B cell (primary cell): ENCODE measurements at regions not wholly inside any gene's neighbourhood (a gene's known extent, or its start where the extent isn't known, plus 50 kb on each side); places are given as distances from the start of the nearest gene placed in this dataset.

ENCODE experiments used
- ATAC-seq: fragments of 200-7000 bp; cut with Tn5 transposase; one replicate; pipeline ENCODE4 v1.10.0; 2021; ENCODE audit warnings: low read depth, mild to moderate bottlenecking, moderate number of reproducible peaks, moderate library complexity
- CTCF ChIA-PET: fragments of 350-600 bp; sonication (Branson Sonifier 250); formaldehyde crosslinking; loops from one replicate; lab custom pipeline; 2021; ENCODE audit warnings: antibody characterized with exemption, inconsistent platforms; lab: Charles Lee
- POLR2A ChIA-PET: fragments of 350-600 bp; sonication (Branson Sonifier 250); formaldehyde crosslinking; loops from one replicate; lab custom pipeline; 2021; ENCODE audit warnings: antibody characterized with exemption; lab: Charles Lee
- DNase-seq: peaks from one replicate; pipeline ENCODE4 v3.0.0; 2013
- H2AFZ ChIP-seq: 2 replicates; pipeline ENCODE4 v1.6.1; 2012; ENCODE audit warnings: mild to moderate bottlenecking, low read depth, low read length; ENCODE audit not compliant: insufficient read depth, poor library complexity, severe bottlenecking
- H3K27ac ChIP-seq, 2 donors: 1 replicate in 1 of 2; 2 replicates in 1 of 2; pipeline ENCODE4 v1.5.1; 2012 to 2013; ENCODE audit warnings: low read length in 2 of 2, mild to moderate bottlenecking in 2 of 2, moderate library complexity in 1 of 2
- H3K27me3 ChIP-seq, 4 experiments: fragments of 200-600 bp in 1 of 4; sonication (generic) in 1 of 4; replicated peaks in 1 of 4; 1 replicate in 2 of 4; 2 replicates in 2 of 4; pipeline versions ENCODE4 v1.6.1 to v1.7.0; 2013 to 2016; ENCODE audit warnings: low read length in 3 of 4, mild to moderate bottlenecking in 2 of 4, mixed read lengths in 1 of 4, moderate library complexity in 1 of 4; ENCODE audit not compliant: insufficient read depth in 4 of 4, control insufficient read depth in 3 of 4; ENCODE audit errors: control extremely low read depth in 1 of 4
- H3K36me3 ChIP-seq, 2 experiments: replicated peaks in 1 of 2; 1 replicate in 1 of 2; 2 replicates in 1 of 2; pipeline versions ENCODE4 v1.6.1 to v1.7.1; 2013; ENCODE audit warnings: low read length in 1 of 2; ENCODE audit not compliant: insufficient read depth in 2 of 2, control insufficient read depth in 1 of 2; ENCODE audit errors: control extremely low read depth in 1 of 2, extremely low read depth in 1 of 2
- H3K4me1 ChIP-seq, 2 donors: fragments of 200-600 bp in 1 of 2; sonication (generic) in 1 of 2; 1 replicate in 1 of 2; 2 replicates in 1 of 2; pipeline versions ENCODE4 v1.5.1 to v1.6.1; 2013 to 2017; ENCODE audit warnings: low read length in 2 of 2; ENCODE audit not compliant: control insufficient read depth in 2 of 2, insufficient read depth in 2 of 2
- H3K4me2 ChIP-seq: replicated peaks from 2 replicates; pipeline ENCODE3; 2012; ENCODE audit warnings: mild to moderate bottlenecking, low read depth, low read length; ENCODE audit not compliant: poor library complexity, severe bottlenecking
- H3K4me3 ChIP-seq, 5 experiments: fragments of 200-600 bp in 1 of 5; sonication (generic) in 1 of 5; 1 replicate in 3 of 5; 2 replicates in 2 of 5; pipeline versions ENCODE4 v1.5.1 to v1.7.0; 2011 to 2016; ENCODE audit warnings: low read length in 4 of 5, mild to moderate bottlenecking in 4 of 5, low read depth in 2 of 5, control low read depth in 1 of 5, moderate library complexity in 1 of 5; ENCODE audit not compliant: insufficient read depth in 1 of 5; ENCODE audit errors: control extremely low read depth in 1 of 5, extremely low read depth in 1 of 5
- H3K79me2 ChIP-seq: fragments of 200-600 bp; sonication (generic); one replicate; pipeline ENCODE4 v1.6.0; 2016; ENCODE audit warnings: low read length; ENCODE audit not compliant: control insufficient read depth, insufficient read depth
- H3K9ac ChIP-seq: fragments of 200-600 bp; sonication (generic); 2 replicates; pipeline ENCODE4 v1.6.1; 2017; ENCODE audit warnings: mild to moderate bottlenecking, low read length, moderate library complexity
- H3K9me3 ChIP-seq, 3 donors: one replicate each; pipeline versions ENCODE4 v1.6.1 to v1.7.1; 2013; ENCODE audit warnings: low read length in 2 of 3; ENCODE audit not compliant: control insufficient read depth in 2 of 3, insufficient read depth in 1 of 3; ENCODE audit errors: control extremely low read depth in 1 of 3
- H4K20me1 ChIP-seq: 2 replicates; pipeline ENCODE4 v1.6.0; 2012; ENCODE audit warnings: mild to moderate bottlenecking, low read length; ENCODE audit not compliant: insufficient read depth, control insufficient read depth, poor library complexity, severe bottlenecking
- H3K27ac Mint-ChIP-seq: one replicate; pipeline ENCODE4 v1.8.0; 2021; ENCODE audit warnings: mixed read lengths
- H3K27me3 Mint-ChIP-seq: one replicate; pipeline ENCODE4 v1.8.0; 2021; ENCODE audit warnings: mixed read lengths
- H3K4me1 Mint-ChIP-seq: one replicate; pipeline ENCODE4 v1.8.0; 2021; ENCODE audit warnings: mixed read lengths
- H3K4me3 Mint-ChIP-seq: one replicate; pipeline ENCODE4 v1.8.0; 2021; ENCODE audit warnings: mixed read lengths
- H3K9me3 Mint-ChIP-seq: one replicate; pipeline ENCODE4 v1.8.0; 2022; ENCODE audit warnings: mixed read lengths; ENCODE audit not compliant: insufficient read depth
- CTCF ChIP-seq: fragments of 200-600 bp; IDR thresholded peaks from one replicate; pipeline ENCODE4 v1.8.0; 2022; ENCODE audit warnings: antibody characterized with exemption, mild to moderate bottlenecking
- EZH2 ChIP-seq: IDR thresholded peaks from 2 replicates; pipeline ENCODE4 v1.6.1; 2012; ENCODE audit warnings: borderline replicate concordance, low read depth, mild to moderate bottlenecking, moderate library complexity, low read length; ENCODE audit not compliant: insufficient read depth, poor library complexity, severe bottlenecking
- WGBS: methylation state at CpG from one replicate; pipeline ENCODE4 v1.1.5; 2013; ENCODE audit warnings: missing lambda C conversion rate; ENCODE audit not compliant: insufficient coverage; 5-methylcytosine and 5-hydroxymethylcytosine counted together
- intact Hi-C: fragments of 100-400 bp; cut with micrococcal nuclease; formaldehyde crosslinking; loops from one replicate; pipeline ENCODE4 v1.10.0; 2022

- H3K9ac ChIP-seq: no peak overlapping the region
- WGBS: no CpG with 5 or more reads among the region's 5 CpGs
- no peak overlapping the region for H2AFZ ChIP-seq
- no peak for ATAC-seq
- no peak overlapping the region for H3K4me2 ChIP-seq
- Mint-ChIP-seq H3K4me1 (no peaks in the 10 kb centered on the region), H3K27ac (no peak overlapping the region), H3K27me3 (no peaks in the 10 kb centered on the region), H3K9me3 (no peaks in the 10 kb centered on the region), H3K4me3 (no peak overlapping the region)
- ChIA-PET POLR2A (no interaction called here), CTCF (no interaction called here)
- H3K4me1 ChIP-seq: no peaks in the 10 kb centered on the region
- no peaks in the 10 kb centered on the region for H3K36me3 ChIP-seq
- H3K27me3 ChIP-seq: no peaks in the 10 kb centered on the region
- no peak overlapping the region for H3K4me3 ChIP-seq
- TF ChIP-seq CTCF: no peak
- no peak for TF ChIP-seq EZH2
- no peaks in the 10 kb centered on the region for H4K20me1 ChIP-seq
- no peaks in the 10 kb centered on the region for H3K79me2 ChIP-seq
- DNase-seq: no peak
- no peak overlapping the region for H3K27ac ChIP-seq
- intact Hi-C loops: no loop called here
- no peaks in the 10 kb centered on the region for H3K9me3 ChIP-seq
Measured at GRCh38 chr9:80883426-80883825, 805.9 kb downstream of the TLE1 start.

DNA sequence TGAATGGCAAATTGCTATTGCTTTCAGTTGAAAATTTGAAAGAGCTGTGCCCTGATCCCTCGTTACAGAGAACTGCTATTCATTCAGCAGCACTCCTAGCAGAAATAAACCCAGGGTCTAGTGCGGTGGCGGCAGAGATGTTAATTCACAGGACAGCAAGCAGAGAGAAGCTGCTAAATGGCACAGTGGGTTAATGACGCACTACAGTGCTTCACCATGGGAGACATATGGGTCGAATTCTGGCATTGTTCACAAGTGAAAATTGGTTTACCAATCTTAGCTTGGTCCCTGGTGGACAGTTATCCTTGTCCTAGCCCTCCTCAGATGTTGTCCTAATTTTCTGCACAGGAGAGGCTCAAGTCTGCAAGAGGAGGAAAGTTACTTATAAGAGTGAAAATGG lies 807.4 kb downstream of the TLE1 start:
- ChIA-PET CTCF (no interaction called here), POLR2A (no interaction called here)
- no peak for ATAC-seq
- H3K79me2 ChIP-seq: no peaks in the 10 kb centered on the region
- no peak overlapping the region for H3K4me3 Mint-ChIP-seq
- no peaks in the 10 kb centered on the region for H3K27me3 Mint-ChIP-seq
- H3K9me3 ChIP-seq: no peaks in the 10 kb centered on the region
- intact Hi-C loops: no loop called here
- no peaks in the 10 kb centered on the region for H3K27me3 ChIP-seq
- H3K27ac ChIP-seq: no peak overlapping the region
- no peaks in the 10 kb centered on the region for H3K4me1 Mint-ChIP-seq
- TF ChIP-seq EZH2 (no peak), CTCF (no peak)
- H3K36me3 ChIP-seq: no peaks in the 10 kb centered on the region
- no peak overlapping the region for H2AFZ ChIP-seq
- H3K9me3 Mint-ChIP-seq: no peaks in the 10 kb centered on the region
- no peak overlapping the region for H3K9ac ChIP-seq
- no peak overlapping the region for H3K4me3 ChIP-seq
- no peak overlapping the region for H3K27ac Mint-ChIP-seq
- 85% methylated on average over 5 of the region's 5 CpGs for WGBS
- no peaks in the 10 kb centered on the region for H3K4me1 ChIP-seq
- no peaks in the 10 kb centered on the region for H4K20me1 ChIP-seq
- no peak for DNase-seq
- no peak overlapping the region for H3K4me2 ChIP-seq
